ACC112 (cell line): ENCODE measurements at regions not wholly inside any gene's neighbourhood (a gene's known extent, or its start where the extent isn't known, plus 50 kb on each side); places are given as distances from the start of the nearest gene placed in this dataset.
A peak's percentile ranks its signal among the peaks of the same experiment; 100 is the strongest.

Experiments used
- H2AFZ ChIP-seq: fragments of 200-600 bp; sonication (generic); one replicate; pipeline ENCODE4 v1.6.0; 2017; ENCODE audit warnings: antibody characterized with exemption, low read length; ENCODE audit not compliant: unreplicated experiment
- H3K27ac ChIP-seq: fragments of 200-600 bp; sonication (generic); 2 replicates; pipeline ENCODE4 v1.5.1; 2014; ENCODE audit warnings: low read depth, mild to moderate bottlenecking, antibody characterized with exemption, low read length, moderate library complexity
- H3K27me3 ChIP-seq: fragments of 200-600 bp; sonication (generic); 2 replicates; pipeline ENCODE4 v1.6.1; 2014; ENCODE audit warnings: mild to moderate bottlenecking, antibody characterized with exemption, low read length, moderate library complexity, mixed read lengths; ENCODE audit not compliant: insufficient read depth
- H3K36me3 ChIP-seq: fragments of 200-600 bp; sonication (generic); 2 replicates; pipeline ENCODE4 v1.6.1; 2016; ENCODE audit warnings: mild to moderate bottlenecking, antibody characterized with exemption, low read length, moderate library complexity, mixed read lengths; ENCODE audit not compliant: insufficient read depth
- H3K4me1 ChIP-seq: fragments of 200-600 bp; sonication (generic); one replicate; pipeline ENCODE4 v1.6.1; 2016; ENCODE audit warnings: low read length, mixed read lengths; ENCODE audit not compliant: insufficient read depth, unreplicated experiment, control insufficient read depth
- H3K4me3 ChIP-seq: fragments of 200-600 bp; sonication (generic); 2 replicates; pipeline ENCODE4 v1.5.1; 2014; ENCODE audit warnings: mild to moderate bottlenecking, low read depth, low read length
- H3K79me2 ChIP-seq: fragments of 200-600 bp; sonication (generic); one replicate; pipeline ENCODE4 v1.6.0; 2016; ENCODE audit warnings: low read length; ENCODE audit not compliant: control insufficient read depth, unreplicated experiment, insufficient read depth

- Histone ChIP-seq H3K79me2 (no peaks in the 10 kb centered on the region), H3K27me3 (no peaks in the 10 kb centered on the region), H3K27ac (no peak overlapping the region), H3K4me3 (no peak overlapping the region), H2AFZ (no peak overlapping the region), H3K36me3 (no peaks in the 10 kb centered on the region), H3K4me1 (no peaks in the 10 kb centered on the region)
These were observed 692.8 kb downstream of the RNF144A start for GRCh38 chr2:7609974-7610373.

DNA sequence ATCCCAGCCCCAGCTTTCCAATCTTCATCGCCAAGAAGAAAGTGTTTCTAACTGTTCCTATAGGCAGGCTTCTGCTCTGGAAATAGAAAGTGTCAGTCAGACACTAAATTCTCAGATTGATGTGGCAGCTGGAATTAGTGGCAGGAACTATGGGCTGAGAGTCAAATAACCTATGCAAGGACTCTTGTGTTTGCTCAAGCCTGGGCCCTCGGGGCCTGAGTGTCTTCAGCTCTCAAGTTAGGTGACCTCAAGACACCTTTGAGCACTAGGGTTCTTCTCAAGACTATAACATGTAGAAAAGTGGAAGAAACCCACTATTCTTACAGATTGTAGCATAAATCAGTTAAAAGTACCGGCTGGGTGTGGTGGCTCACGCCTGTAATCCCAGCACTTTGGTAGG, 694.5 kb downstream of the RNF144A start:
- no peak overlapping the region for H3K27ac ChIP-seq
- no peaks in the 10 kb centered on the region for H3K4me1 ChIP-seq
- H2AFZ ChIP-seq = no peak overlapping the region
- H3K79me2 ChIP-seq = no peaks in the 10 kb centered on the region
- H3K27me3 ChIP-seq = no peaks in the 10 kb centered on the region
- H3K36me3 ChIP-seq = no peaks in the 10 kb centered on the region
- H3K4me3 ChIP-seq = no peak overlapping the region

DNA sequence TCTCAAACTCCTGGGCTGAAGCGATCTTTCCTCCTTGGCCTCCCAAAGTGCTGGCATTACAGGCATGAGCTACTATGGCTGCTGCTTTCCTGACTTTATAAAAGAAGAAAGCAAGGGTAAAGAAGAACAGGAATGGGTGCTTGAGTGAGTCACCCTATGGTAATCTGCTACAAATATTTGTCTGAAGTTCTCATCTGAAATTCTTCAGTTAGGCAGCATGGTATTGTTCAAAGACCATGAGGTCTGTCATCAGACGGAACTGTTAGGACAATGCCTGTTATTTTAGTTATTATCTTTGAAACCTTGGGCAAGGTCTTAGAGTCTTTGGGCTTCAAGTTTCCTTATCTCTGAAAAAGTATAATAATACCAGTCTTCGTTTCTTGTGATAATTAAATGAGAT, 695.8 kb downstream of the RNF144A start:
- H3K79me2 ChIP-seq = no peaks in the 10 kb centered on the region
- 0 out of 2 replicates have a peak overlapping the region, but pooled peaks have one; percentile 2 for H3K27ac ChIP-seq
- no peaks in the 10 kb centered on the region for H3K4me1 ChIP-seq
- no peaks in the 10 kb centered on the region for H3K27me3 ChIP-seq
- H3K36me3 ChIP-seq = no peaks in the 10 kb centered on the region
- no peak overlapping the region for H2AFZ ChIP-seq
- H3K4me3 ChIP-seq = no peak overlapping the region

- no peaks in the 10 kb centered on the region for H3K4me1 ChIP-seq
- no peaks in the 10 kb centered on the region for H3K27me3 ChIP-seq
- no peak overlapping the region for H3K27ac ChIP-seq
- no peak overlapping the region for H3K4me3 ChIP-seq
- no peak overlapping the region for H2AFZ ChIP-seq
- H3K36me3 ChIP-seq = no peaks in the 10 kb centered on the region
- H3K79me2 ChIP-seq = no peaks in the 10 kb centered on the region
These were observed 696.6 kb downstream of the RNF144A start for GRCh38 chr2:7613831-7614230.

DNA sequence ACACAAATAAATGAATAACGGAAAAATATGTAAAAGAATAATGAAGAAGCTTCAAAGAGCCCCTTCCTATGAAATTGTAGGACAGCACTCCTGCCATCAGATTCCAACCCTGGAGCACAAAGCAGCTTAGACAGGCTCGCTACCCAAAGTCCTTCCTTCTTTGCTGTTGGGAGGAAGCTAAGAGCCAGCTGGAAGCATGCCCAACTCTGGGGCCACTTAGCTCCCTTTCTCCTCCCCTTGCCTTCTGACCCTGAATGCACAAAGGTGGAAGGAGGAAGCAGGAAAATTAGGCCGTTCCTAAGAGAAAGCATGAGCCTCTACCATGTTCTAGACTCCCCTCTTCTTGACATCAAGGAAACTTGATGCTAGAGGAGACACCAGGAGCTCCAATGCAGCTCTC, 700.8 kb downstream of the RNF144A start:
- no peaks in the 10 kb centered on the region for H3K27me3 ChIP-seq
- no peak overlapping the region for H3K27ac ChIP-seq
- H2AFZ ChIP-seq = no peak overlapping the region
- H3K36me3 ChIP-seq = no peaks in the 10 kb centered on the region
- H3K79me2 ChIP-seq = no peaks in the 10 kb centered on the region
- peaks cover 24% of the 10 kb centered on the region for H3K4me1 ChIP-seq
- H3K4me3 ChIP-seq = no peak overlapping the region

DNA sequence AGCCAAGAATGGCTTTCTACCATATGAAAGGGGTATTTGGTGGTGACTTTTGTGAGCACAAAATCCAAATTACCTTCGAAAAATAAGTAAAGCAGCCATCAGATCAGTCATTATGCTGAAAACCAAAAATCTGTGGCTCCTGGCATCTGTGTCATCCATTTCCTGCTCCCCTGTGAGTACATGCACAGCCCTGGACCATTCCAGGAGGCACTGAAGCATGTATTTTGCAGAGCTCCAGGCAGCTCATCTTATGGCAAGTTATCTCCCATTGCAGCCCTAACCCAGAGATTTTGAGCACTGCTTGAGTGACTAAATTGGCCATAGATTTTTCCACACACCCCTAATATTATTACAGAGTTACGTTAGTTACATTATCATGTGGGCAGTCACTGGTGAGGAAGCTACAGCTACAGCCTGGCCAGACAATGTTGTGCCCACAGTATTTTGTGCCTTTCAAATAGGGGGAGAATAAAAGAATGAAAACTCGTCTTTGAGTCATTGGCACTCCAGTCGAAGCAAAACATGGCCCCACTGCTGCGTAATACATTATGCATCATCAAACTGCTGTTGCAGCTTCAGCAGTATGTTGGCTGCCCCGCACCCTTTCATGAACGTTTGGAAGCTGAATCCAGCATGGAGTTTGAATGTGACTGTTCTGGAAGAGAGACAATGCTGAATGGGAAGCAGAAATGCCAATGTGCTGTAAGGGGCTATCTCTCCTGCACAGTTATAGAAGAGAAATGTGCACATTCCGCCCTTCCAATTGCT, 702.2 kb downstream of the RNF144A start:
- no peak overlapping the region for H2AFZ ChIP-seq
- H3K4me1 ChIP-seq = peaks cover 24% of the 10 kb centered on the region
- no peaks in the 10 kb centered on the region for H3K27me3 ChIP-seq
- peak overlapping the region; percentile 42 for H3K27ac ChIP-seq
- no peaks in the 10 kb centered on the region for H3K36me3 ChIP-seq
- H3K79me2 ChIP-seq = no peaks in the 10 kb centered on the region
- H3K4me3 ChIP-seq = no peak overlapping the region

DNA sequence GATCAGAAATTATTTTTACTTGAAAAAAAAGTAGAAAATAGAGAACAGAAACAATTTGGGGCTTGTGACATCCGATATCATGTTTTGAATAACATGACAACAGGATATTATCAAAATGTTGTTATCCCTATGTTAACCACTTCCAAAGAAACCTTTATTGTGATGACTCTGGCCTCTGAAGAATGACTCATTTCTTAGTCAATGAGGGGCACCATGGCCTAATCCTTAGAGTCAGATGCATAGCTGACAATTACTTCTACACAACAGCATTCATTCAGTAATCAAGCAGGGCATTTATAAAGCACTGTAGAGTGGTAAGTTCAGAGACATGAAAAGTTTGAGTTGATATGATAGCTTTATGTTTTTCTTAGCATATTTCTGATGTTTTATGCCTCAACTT, 703.0 kb downstream of the RNF144A start:
- no peaks in the 10 kb centered on the region for H3K36me3 ChIP-seq
- no peaks in the 10 kb centered on the region for H3K79me2 ChIP-seq
- H3K4me3 ChIP-seq = peak overlapping the region; percentile 7; the same call in 1 of the 2 replicates
- peak overlapping the region; percentile 62 for H3K27ac ChIP-seq
- no peak overlapping the region for H2AFZ ChIP-seq
- peaks cover 24% of the 10 kb centered on the region for H3K4me1 ChIP-seq
- no peaks in the 10 kb centered on the region for H3K27me3 ChIP-seq

GRCh38 chr2:7621018-7621814, 704.0 kb downstream of the RNF144A start:
- Histone ChIP-seq H3K4me1 (peaks cover 24% of the 10 kb centered on the region), H3K27ac (peak overlapping the region; percentile 62), H3K79me2 (no peaks in the 10 kb centered on the region), H2AFZ (no peak overlapping the region), H3K4me3 (0 out of 2 replicates have a peak overlapping the region, but pooled peaks have one; percentile 7), H3K27me3 (no peaks in the 10 kb centered on the region), H3K36me3 (no peaks in the 10 kb centered on the region)

DNA sequence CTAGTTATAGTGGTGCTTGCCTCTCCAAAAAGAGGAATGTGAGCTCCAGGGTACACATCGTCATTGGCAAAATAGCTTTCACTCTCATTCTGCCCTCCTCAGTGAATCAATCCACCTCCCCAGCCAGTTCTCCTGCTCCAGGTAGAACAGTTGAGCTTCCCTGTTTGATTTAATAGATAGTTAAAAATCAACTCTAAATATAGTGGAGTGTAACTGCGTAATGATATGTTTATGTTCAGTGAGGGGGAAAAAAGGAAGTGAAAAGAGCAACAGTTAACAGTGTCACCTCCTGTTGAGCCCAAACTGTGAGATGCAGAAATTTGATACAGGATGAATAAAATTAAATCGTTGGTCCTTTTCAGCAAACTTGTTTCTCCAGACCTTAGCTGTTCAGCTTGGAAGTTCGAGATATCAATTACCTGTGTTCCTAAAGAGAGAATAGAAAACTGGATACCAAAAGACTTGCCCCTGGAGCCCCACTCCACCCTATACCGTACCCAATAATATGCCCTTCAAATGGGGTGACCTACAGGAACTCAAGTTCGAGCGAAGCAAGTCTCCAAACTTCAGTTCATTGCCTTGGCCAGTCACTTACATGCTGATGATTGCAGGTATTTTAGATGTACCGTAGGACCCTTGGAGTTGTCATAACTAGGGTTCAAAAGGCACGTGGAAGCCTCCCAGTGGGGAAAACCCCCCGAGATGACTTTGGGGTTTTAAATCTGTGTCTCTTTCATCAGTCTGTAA, 708.4 kb downstream of the RNF144A start:
- Histone ChIP-seq H2AFZ (no peak overlapping the region), H3K4me3 (no peak overlapping the region), H3K27ac (no peak overlapping the region), H3K4me1 (peaks cover 12% of the 10 kb centered on the region), H3K36me3 (no peaks in the 10 kb centered on the region), H3K27me3 (no peaks in the 10 kb centered on the region), H3K79me2 (no peaks in the 10 kb centered on the region)

DNA sequence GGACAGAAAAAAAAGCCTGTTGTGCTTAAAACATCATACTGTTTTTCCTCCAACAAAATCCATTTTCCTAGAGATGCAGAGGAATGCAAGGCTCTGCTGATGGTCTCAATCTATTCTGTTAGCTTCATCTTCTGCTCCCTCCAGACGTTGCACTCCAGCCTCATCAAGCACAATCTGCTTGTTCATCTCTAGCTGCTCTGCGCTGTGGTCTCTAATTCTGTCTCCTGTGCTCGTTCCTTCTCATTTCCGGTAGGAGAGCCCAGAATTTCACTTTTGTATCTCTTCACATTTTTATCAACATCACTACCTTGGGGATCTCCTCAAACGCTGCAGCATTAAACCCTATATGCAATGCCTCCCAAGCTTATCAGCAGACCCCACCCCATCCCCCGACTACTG, 708.9 kb downstream of the RNF144A start:
- Histone ChIP-seq H2AFZ (no peak overlapping the region), H3K4me3 (no peak overlapping the region), H3K79me2 (no peaks in the 10 kb centered on the region), H3K27me3 (no peaks in the 10 kb centered on the region), H3K36me3 (no peaks in the 10 kb centered on the region), H3K27ac (no peak overlapping the region), H3K4me1 (peaks cover 7% of the 10 kb centered on the region)
